CD4-positive, CD25-positive, alpha-beta regulatory T cell (primary cell): ENCODE measurements at regions not wholly inside any gene's neighbourhood (a gene's known extent, or its start where the extent isn't known, plus 50 kb on each side); places are given as distances from the start of the nearest gene placed in this dataset.

Experiments used
- ATAC-seq, 2 donors: fragments of 150-1000 bp; cut with Tn5 transposase; one replicate each; pipeline ENCODE4 v1.10.0; 2021; ENCODE audit warnings: low read depth in 2 of 2, moderate number of reproducible peaks in 2 of 2, moderate library complexity in 1 of 2
- DNase-seq, 3 donors: peaks; one replicate each; pipeline versions ENCODE4 v3.0.0 to v3.0.0-alpha.2; 2012 to 2022; ENCODE audit warnings: mixed read lengths in 1 of 3
- H3K27ac ChIP-seq: one replicate; pipeline ENCODE4 v1.7.0; 2013; ENCODE audit warnings: mild to moderate bottlenecking, low read length; ENCODE audit not compliant: insufficient read depth, poor library complexity, severe bottlenecking
- H3K27me3 ChIP-seq: one replicate; pipeline ENCODE4 v1.7.0; 2013; ENCODE audit warnings: low read length; ENCODE audit not compliant: control insufficient read depth, insufficient read depth
- H3K36me3 ChIP-seq: one replicate; pipeline ENCODE4 v1.7.0; 2013; ENCODE audit warnings: mild to moderate bottlenecking, low read length, moderate library complexity; ENCODE audit not compliant: control insufficient read depth, insufficient read depth
- H3K4me1 ChIP-seq: 2 replicates; pipeline ENCODE4 v1.7.0; 2013; ENCODE audit warnings: mild to moderate bottlenecking, low read length; ENCODE audit not compliant: insufficient read depth, control insufficient read depth, poor library complexity, severe bottlenecking
- H3K4me3 ChIP-seq: one replicate; pipeline ENCODE4 v1.7.0; 2013; ENCODE audit warnings: low read depth, mild to moderate bottlenecking, low read length, moderate library complexity
- H3K9me3 ChIP-seq, 2 experiments: 1 replicate in 1 of 2; 2 replicates in 1 of 2; pipeline ENCODE4 v1.7.0; 2013; ENCODE audit warnings: low read length in 2 of 2, mild to moderate bottlenecking in 1 of 2, moderate library complexity in 1 of 2; ENCODE audit not compliant: control insufficient read depth in 2 of 2
- H3K27ac Mint-ChIP-seq, 3 donors: one replicate each; pipeline ENCODE4 v1.8.0; 2020 to 2022; ENCODE audit warnings: mild to moderate bottlenecking in 3 of 3, mixed read lengths in 3 of 3, moderate library complexity in 2 of 3
- H3K27me3 Mint-ChIP-seq: one replicate; pipeline ENCODE4 v1.8.0; 2022; ENCODE audit warnings: mild to moderate bottlenecking, mixed read lengths
- H3K36me3 Mint-ChIP-seq: one replicate; pipeline ENCODE4 v1.8.0; 2020; ENCODE audit warnings: mixed read lengths
- H3K4me1 Mint-ChIP-seq, 4 donors: one replicate each; pipeline ENCODE4 v1.8.0; 2020 to 2022; ENCODE audit warnings: mixed read lengths in 4 of 4, mild to moderate bottlenecking in 1 of 4
- H3K4me3 Mint-ChIP-seq, 4 donors: one replicate each; pipeline ENCODE4 v1.8.0; 2020 to 2022; ENCODE audit warnings: mild to moderate bottlenecking in 4 of 4, mixed read lengths in 4 of 4, moderate library complexity in 3 of 4
- H3K9me3 Mint-ChIP-seq, 7 donors: one replicate each; pipeline ENCODE4 v1.8.0; 2020 to 2022; ENCODE audit warnings: mixed read lengths in 7 of 7, mild to moderate bottlenecking in 3 of 7, moderate library complexity in 2 of 7

GRCh38 chr11:121748068-121748467, 295.3 kb upstream of the SORL1-AS1 start:
- DNase-seq (no peak), ATAC-seq (no peak)
- Mint-ChIP-seq H3K27me3 (peaks cover 4% of the 10 kb centered on the region), H3K36me3 (peaks cover 3% of the 10 kb centered on the region), H3K4me1 (no peaks in the 10 kb centered on the region), H3K9me3 (peaks cover 0 to 12% (median 5%) of the 10 kb centered on the region in 7 donors), H3K27ac (no peak overlapping the region), H3K4me3 (no peak overlapping the region)
- peaks cover 4 to 7% of the 10 kb centered on the region in 2 experiments for H3K9me3 ChIP-seq
- no peaks in the 10 kb centered on the region for H3K27me3 ChIP-seq
- H3K4me3 ChIP-seq = no peak overlapping the region
- H3K4me1 ChIP-seq = no peaks in the 10 kb centered on the region
- no peak overlapping the region for H3K27ac ChIP-seq
- H3K36me3 ChIP-seq = no peaks in the 10 kb centered on the region

- Histone ChIP-seq H3K4me1 (no peaks in the 10 kb centered on the region), H3K27ac (no peak overlapping the region), H3K27me3 (no peaks in the 10 kb centered on the region), H3K9me3 (peaks cover 4 to 7% of the 10 kb centered on the region in 2 experiments), H3K4me3 (no peak overlapping the region), H3K36me3 (no peaks in the 10 kb centered on the region)
- H3K36me3 Mint-ChIP-seq = peaks cover 3% of the 10 kb centered on the region
- H3K4me1 Mint-ChIP-seq = no peaks in the 10 kb centered on the region
- H3K9me3 Mint-ChIP-seq = peaks cover 0 to 12% (median 2%) of the 10 kb centered on the region in 7 donors
- DNase-seq (no peak), ATAC-seq (no peak)
- no peak overlapping the region for H3K27ac Mint-ChIP-seq
- no peak overlapping the region for H3K4me3 Mint-ChIP-seq
- H3K27me3 Mint-ChIP-seq = no peaks in the 10 kb centered on the region
Measured at GRCh38 chr11:121743285-121743684, 290.5 kb upstream of the SORL1-AS1 start.

GRCh38 chr11:121741761-121742361, 289.1 kb upstream of the SORL1-AS1 start:
- peaks cover 4 to 7% of the 10 kb centered on the region in 2 experiments for H3K9me3 ChIP-seq
- H3K36me3 ChIP-seq = no peaks in the 10 kb centered on the region
- no peak for ATAC-seq
- no peak for DNase-seq
- H3K27me3 ChIP-seq = no peaks in the 10 kb centered on the region
- no peak overlapping the region for H3K4me3 ChIP-seq
- peaks cover 4% of the 10 kb centered on the region for H3K27me3 Mint-ChIP-seq
- H3K27ac Mint-ChIP-seq = no peak overlapping the region
- no peaks in the 10 kb centered on the region for H3K4me1 Mint-ChIP-seq
- H3K36me3 Mint-ChIP-seq = peaks cover 3% of the 10 kb centered on the region
- no peak overlapping the region for H3K27ac ChIP-seq
- H3K9me3 Mint-ChIP-seq = peaks cover 0 to 9% (median 2%) of the 10 kb centered on the region in 7 donors
- no peak overlapping the region for H3K4me3 Mint-ChIP-seq
- H3K4me1 ChIP-seq = no peaks in the 10 kb centered on the region

- H3K4me3 ChIP-seq = no peak overlapping the region
- peaks cover 4% of the 10 kb centered on the region for H3K27me3 Mint-ChIP-seq
- no peaks in the 10 kb centered on the region for H3K4me1 ChIP-seq
- DNase-seq (no peak), ATAC-seq (no peak)
- H3K27me3 ChIP-seq = no peaks in the 10 kb centered on the region
- H3K27ac ChIP-seq = no peak overlapping the region
- no peaks in the 10 kb centered on the region for H3K4me1 Mint-ChIP-seq
- H3K36me3 Mint-ChIP-seq = peaks cover 3% of the 10 kb centered on the region
- peaks cover 4 to 7% of the 10 kb centered on the region in 2 experiments for H3K9me3 ChIP-seq
- no peak overlapping the region for H3K4me3 Mint-ChIP-seq
- H3K36me3 ChIP-seq = no peaks in the 10 kb centered on the region
- H3K9me3 Mint-ChIP-seq = peaks cover 0 to 9% (median 3%) of the 10 kb centered on the region in 7 donors
- no peak overlapping the region for H3K27ac Mint-ChIP-seq
Measured at GRCh38 chr11:121741351-121741760, 288.6 kb upstream of the SORL1-AS1 start.

- ATAC-seq (no peak), DNase-seq (no peak)
- Histone ChIP-seq H3K27me3 (no peaks in the 10 kb centered on the region), H3K4me1 (no peaks in the 10 kb centered on the region), H3K36me3 (no peaks in the 10 kb centered on the region), H3K9me3 (peaks cover 4 to 7% of the 10 kb centered on the region in 2 experiments), H3K27ac (no peak overlapping the region), H3K4me3 (no peak overlapping the region)
- no peak overlapping the region for H3K4me3 Mint-ChIP-seq
- H3K27me3 Mint-ChIP-seq = peaks cover 4% of the 10 kb centered on the region
- H3K27ac Mint-ChIP-seq = no peak overlapping the region
- peaks cover 3% of the 10 kb centered on the region for H3K36me3 Mint-ChIP-seq
- H3K9me3 Mint-ChIP-seq = peaks cover 0 to 9% (median 3%) of the 10 kb centered on the region in 7 donors
- no peaks in the 10 kb centered on the region for H3K4me1 Mint-ChIP-seq
Measured at GRCh38 chr11:121740902-121741301, 288.1 kb upstream of the SORL1-AS1 start.

GRCh38 chr11:121733858-121734257, 281.1 kb upstream of the SORL1-AS1 start:
- no peaks in the 10 kb centered on the region for H3K4me1 Mint-ChIP-seq
- ATAC-seq (no peak), DNase-seq (no peak)
- Histone ChIP-seq H3K27me3 (no peaks in the 10 kb centered on the region), H3K27ac (no peak overlapping the region), H3K4me1 (no peaks in the 10 kb centered on the region), H3K9me3 (no peaks in the 10 kb centered on the region), H3K36me3 (no peaks in the 10 kb centered on the region), H3K4me3 (no peak overlapping the region)
- H3K4me3 Mint-ChIP-seq = no peak overlapping the region
- H3K27ac Mint-ChIP-seq = no peak overlapping the region
- peaks cover 13% of the 10 kb centered on the region for H3K27me3 Mint-ChIP-seq
- no peaks in the 10 kb centered on the region for H3K36me3 Mint-ChIP-seq
- peaks cover 0 to 13% (median 2%) of the 10 kb centered on the region in 7 donors for H3K9me3 Mint-ChIP-seq

GRCh38 chr11:121727942-121728341, 275.2 kb upstream of the SORL1-AS1 start:
- no peaks in the 10 kb centered on the region for H3K36me3 Mint-ChIP-seq
- ATAC-seq = no peak
- no peaks in the 10 kb centered on the region for H3K4me1 Mint-ChIP-seq

GRCh38 chr11:121723246-121723741, 270.5 kb upstream of the SORL1-AS1 start:
- Histone ChIP-seq H3K27ac (no peak overlapping the region), H3K4me3 (no peak overlapping the region), H3K27me3 (peaks cover 6% of the 10 kb centered on the region), H3K9me3 (peaks cover 0 to 3% of the 10 kb centered on the region in 2 experiments), H3K36me3 (no peaks in the 10 kb centered on the region), H3K4me1 (no peaks in the 10 kb centered on the region)
- peaks cover 23% of the 10 kb centered on the region for H3K27me3 Mint-ChIP-seq
- no peak overlapping the region for H3K27ac Mint-ChIP-seq
- DNase-seq (no peak), ATAC-seq (no peak)
- no peak overlapping the region for H3K4me3 Mint-ChIP-seq
- no peaks in the 10 kb centered on the region for H3K36me3 Mint-ChIP-seq
- peaks cover 0 to 3% (median 0%) of the 10 kb centered on the region in 4 donors for H3K4me1 Mint-ChIP-seq
- peaks cover 0 to 10% (median 3%) of the 10 kb centered on the region in 7 donors for H3K9me3 Mint-ChIP-seq

More at GRCh38 chr11:121727942-121728341, 275.2 kb upstream of the SORL1-AS1 start:
- Histone ChIP-seq H3K9me3 (no peaks in the 10 kb centered on the region), H3K4me1 (no peaks in the 10 kb centered on the region), H3K4me3 (no peak overlapping the region), H3K27ac (no peak overlapping the region), H3K36me3 (no peaks in the 10 kb centered on the region), H3K27me3 (no peaks in the 10 kb centered on the region)
- Mint-ChIP-seq H3K27ac (no peak overlapping the region), H3K4me3 (no peak overlapping the region), H3K9me3 (peaks cover 0 to 9% (median 0%) of the 10 kb centered on the region in 7 donors), H3K27me3 (peaks cover 20% of the 10 kb centered on the region)
- no peak for DNase-seq
